NCI-H2171 (cell line): ENCODE measurements at regions not wholly inside any gene's neighbourhood (a gene's known extent, or its start where the extent isn't known, plus 50 kb on each side); places are given as distances from the start of the nearest gene placed in this dataset.
A peak's percentile ranks its signal among the peaks of the same experiment; 100 is the strongest.
"Not testable (repeated sequence)": the region's sequence is repeated elsewhere in the genome, so short reads cannot be mapped to it uniquely, and the experiment has no call there.

Experiments used
- DNase-seq: peaks from one replicate; lab custom pipeline; 2025; lab: John Stamatoyannopoulos, UW

DNA sequence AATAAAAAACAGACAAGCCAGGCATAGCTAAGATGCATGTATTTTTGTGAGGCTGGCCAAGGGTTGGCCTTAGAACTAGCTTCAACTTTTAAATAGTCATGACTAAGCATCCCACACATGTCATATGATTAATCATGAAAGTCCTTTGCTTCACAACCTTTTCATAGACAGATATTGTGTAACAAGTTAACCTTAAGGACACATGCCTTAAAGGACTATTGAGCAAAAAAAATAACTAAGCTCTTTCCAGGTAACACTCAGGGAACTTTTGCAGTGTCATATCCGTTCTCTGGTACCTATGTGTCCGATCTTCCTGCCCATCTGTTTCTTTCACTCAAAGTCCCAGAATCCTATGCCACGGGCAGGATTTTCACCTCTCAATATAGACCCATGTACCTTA is 498.4 kb downstream of the STK39 start:
- no peak for DNase-seq

DNA sequence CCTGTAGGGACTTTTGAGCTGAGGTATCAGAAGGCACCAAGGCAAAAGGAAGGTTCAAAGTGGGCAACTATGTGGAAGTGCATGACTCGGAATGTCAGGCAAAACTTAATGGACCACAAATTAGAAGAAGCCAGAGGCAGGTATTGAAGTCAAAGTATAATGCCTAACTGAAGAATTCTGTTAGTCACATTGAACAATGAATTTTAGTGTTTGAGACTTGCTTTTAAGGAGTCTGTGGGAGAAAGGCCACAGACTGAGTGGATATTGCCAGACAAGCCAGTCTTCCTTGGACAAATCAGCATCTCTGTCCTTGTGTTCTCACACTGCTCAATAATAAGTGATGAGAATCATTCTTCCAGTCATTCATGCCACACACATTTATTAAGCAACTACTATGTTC is 498.9 kb downstream of the STK39 start:
- no peak for DNase-seq

- no peak for DNase-seq
Measured at GRCh38 chr2:167745667-167746066, 501.7 kb downstream of the STK39 start.

DNA sequence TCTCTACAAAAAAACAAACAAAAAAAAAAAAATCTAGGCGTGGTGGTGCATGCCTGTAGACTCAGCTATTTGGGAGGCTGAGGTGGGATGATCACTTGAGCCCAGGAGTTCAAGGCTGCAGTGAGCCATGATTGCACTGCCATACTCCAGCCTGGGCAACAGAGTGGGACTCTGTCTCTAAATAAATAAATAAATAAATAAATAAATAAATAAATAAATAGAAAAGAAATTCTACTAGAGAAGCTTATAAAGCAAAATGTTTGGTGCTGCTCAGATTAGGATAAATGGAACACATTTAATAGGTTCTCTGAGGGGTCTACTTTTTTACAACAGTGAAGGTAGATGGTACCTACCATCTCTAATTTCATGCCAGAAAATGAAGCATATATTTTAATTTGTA is 507.5 kb downstream of the STK39 start:
- not testable (repeated sequence) for DNase-seq

GRCh38 chr2:167733747-167734146 is 513.6 kb downstream of the STK39 start:
- DNase-seq, result no peak

DNA sequence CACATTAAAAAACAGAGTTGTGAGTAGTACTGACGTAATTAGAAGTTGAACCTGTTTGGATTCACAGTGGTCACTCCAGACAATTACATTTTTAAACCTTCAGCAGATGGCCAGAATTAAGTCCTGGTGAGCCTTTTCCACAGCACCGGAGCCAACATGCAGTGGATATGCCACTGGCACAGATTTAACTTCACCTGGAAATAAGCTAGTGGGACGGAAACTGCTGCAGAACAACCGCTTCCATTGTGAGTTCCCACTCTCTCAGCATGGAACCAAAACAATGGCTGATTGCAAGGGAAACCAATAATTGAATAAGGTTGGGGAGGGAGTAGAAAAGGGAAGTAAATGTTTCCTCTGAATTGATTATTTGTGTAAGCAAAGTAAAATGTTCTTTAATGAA is 515.1 kb downstream of the STK39 start:
- no peak for DNase-seq

DNA sequence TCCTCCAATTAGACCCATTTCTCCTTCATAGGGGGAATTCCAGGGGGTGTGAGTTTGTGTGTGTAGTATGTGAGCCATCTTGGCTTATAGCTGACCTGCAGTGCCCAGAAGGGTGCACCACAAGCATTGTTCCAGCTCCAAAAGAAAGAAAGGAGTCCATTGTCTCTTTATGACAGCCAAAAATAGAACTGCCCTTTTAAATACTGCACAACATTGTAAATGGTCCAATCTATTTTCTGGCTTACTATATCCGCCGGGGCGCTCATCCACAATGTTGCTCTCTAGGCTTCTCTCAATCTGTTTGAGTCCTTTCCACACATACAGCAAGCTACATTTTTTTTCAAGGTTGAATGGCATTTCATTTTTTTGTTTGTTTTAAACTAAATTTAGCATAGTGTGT is 517.5 kb downstream of the STK39 start:
- DNase-seq, result no peak

- no peak for DNase-seq
Measured at GRCh38 chr2:167726788-167727187, 520.6 kb downstream of the STK39 start.

DNA sequence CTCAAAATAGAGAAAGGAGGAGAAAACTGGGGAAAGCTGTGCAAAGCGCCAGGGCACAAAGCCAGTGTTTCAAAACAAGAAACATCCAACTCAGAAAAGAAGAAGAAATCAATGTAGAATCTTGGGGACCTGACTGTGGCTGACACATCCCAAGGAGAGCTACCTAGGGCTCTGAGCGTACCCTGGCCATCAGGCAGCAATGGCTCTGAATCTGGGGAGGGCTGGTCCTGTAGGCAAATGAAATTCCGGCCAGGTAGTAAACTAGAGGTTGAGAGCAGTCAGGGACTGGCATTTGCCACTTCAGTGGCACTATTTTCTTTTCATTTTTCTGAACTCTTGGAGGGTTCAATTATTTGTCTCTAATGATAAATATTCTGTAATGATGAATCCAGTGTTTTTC is 525.8 kb downstream of the STK39 start:
- DNase-seq, result no peak

GRCh38 chr2:167719410-167719809 is 528.0 kb downstream of the STK39 start:
- DNase-seq, result no peak

- DNase-seq, result no peak
Measured at GRCh38 chr2:167718560-167718959, 528.8 kb downstream of the STK39 start.

- DNase-seq, result no peak
Measured at GRCh38 chr2:167715932-167716331, 531.5 kb downstream of the STK39 start.

DNA sequence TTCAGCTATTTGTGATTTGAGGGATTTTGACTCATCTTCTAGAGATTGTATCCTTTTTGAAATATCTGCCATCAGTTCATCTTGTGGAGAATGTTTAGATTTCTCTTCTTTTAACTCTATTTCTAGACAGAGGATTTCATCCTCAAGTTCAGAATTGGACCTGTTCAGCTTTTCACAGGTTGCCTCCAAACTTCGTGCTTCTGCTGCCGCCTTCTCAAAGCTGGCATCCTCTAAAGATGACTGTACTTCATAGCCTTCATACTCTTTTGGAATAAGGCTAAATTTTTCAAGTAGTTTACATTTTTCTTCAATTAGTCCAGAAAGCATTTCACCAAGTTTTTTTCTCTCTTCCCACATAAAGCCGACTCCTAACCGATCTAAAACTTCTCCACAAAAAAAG is 531.9 kb downstream of the STK39 start:
- not testable (repeated sequence) for DNase-seq

DNA sequence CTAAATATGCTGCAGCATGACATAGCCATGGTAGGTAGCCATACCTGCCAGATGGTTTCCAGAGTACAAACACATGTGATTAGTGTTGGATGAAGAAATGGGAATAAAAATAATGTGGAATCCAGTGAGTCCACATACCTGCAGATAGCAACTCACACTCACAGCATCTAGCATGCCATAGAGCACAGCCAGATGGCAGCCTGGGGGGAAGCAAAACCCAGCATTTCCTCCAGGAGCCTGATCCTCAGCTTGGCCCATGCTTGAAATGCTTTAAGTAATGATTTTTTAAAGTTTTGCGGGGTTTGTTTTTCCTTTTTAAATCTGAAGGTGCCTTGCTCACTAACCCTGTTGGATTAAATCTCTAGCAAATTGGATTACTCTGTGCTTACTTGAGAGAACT is 535.1 kb downstream of the STK39 start:
- DNase-seq, result no peak

- DNase-seq, result no peak
Measured at GRCh38 chr2:167708998-167709397, 538.4 kb downstream of the STK39 start.

DNA sequence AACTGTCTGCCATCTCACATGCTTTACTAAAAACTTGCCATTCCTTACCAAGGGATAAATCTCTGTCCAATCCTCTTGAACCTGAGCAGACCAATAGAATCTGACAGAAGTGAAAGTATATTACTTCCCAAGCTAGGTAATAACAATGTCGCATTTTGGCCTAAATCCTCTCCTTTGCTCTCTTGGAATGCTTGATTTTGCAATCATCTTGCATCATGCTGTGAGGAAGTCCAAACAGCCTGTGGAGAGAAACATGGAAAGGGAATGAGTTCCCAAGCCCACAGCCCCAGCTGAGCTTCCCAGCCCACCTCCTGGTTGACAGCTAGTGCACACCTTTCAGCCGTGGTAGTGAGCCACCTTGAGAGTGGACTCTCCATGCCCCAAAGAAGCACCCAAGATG is 540.6 kb downstream of the STK39 start:
- no peak for DNase-seq

- DNase-seq, result no peak
Measured at GRCh38 chr2:167703441-167703840, 544.0 kb downstream of the STK39 start.

GRCh38 chr2:167702227-167702626 is 545.2 kb downstream of the STK39 start:
- no peak for DNase-seq

DNA sequence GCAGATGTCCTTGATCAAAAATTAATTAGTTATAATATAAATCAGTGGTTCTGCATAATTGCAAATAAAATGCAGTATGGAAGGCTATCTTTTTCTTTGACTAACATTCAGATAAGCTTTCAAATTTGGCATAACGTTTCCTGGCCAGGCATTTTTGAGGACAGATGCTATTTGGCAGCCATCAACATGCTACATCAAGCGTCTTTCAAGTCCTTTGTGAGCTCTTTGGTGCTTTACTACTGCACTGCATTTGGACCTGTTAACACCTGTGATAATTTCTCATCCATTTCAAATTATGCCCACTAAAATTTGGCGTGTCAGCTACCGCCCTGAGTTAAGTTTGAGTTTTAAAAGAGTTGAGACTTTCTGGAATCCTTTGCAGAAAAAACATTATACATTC is 545.7 kb downstream of the STK39 start:
- no peak for DNase-seq

GRCh38 chr2:167697948-167698347 is 549.4 kb downstream of the STK39 start:
- DNase-seq, result no peak

GRCh38 chr2:167697194-167697593 is 550.2 kb downstream of the STK39 start:
- no peak for DNase-seq

DNA sequence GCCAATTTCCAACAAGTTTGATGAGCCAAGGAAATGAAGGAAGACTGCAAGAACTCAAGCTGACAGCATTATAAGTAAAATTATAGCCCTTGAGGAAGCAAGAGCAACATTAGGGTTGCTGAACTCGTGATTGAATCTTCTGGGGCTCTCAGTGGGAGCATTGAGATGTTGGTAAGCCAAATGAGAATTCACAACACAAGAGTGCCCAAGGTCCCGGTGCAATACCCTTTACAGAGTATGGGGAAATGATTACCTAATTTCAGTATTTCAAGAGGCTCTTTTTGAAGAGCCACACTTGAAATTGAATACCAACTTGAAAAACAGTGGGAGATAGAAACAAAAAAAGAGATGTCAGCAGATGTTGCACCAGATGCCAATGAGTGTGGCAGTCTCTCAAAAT is 554.5 kb downstream of the STK39 start:
- peak; percentile 76 for DNase-seq

DNA sequence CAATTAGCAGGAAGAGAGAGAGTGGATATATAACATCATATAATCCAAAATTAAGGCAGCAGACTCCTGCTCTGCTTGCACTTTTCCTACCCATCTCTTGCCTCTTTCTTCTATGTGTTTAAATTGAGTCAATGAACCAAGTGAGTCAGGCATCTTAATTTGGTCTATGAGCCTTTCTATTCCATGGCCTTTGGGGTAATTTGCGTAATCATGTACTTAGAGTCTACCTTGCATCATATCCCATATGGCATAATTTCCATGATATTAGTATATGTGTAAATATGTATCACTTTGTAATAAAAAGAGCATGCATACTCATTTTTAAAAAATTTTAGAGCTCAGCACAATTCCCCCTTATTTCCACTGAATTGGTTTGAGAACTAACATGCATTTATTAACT is 555.2 kb downstream of the STK39 start:
- DNase-seq, result no peak

DNA sequence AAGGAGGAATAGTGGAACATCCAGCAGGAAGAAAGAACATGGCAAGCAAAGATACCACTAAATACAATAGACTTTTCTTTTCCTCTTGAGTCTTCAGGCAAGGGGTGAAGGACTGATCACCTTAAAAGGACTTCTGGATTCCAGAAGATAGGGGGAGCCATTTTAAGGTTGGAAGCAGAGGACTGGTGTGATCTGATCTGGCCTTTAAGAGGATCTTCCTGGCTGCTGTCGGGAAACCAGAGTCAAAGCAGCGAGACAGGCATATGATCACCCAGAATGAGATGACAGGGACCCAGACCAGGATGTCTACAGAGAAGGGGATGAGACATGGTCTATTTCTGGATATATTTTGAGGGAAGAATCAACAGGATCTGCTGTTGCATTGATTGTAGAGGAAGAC is 558.0 kb downstream of the STK39 start:
- no peak for DNase-seq

DNA sequence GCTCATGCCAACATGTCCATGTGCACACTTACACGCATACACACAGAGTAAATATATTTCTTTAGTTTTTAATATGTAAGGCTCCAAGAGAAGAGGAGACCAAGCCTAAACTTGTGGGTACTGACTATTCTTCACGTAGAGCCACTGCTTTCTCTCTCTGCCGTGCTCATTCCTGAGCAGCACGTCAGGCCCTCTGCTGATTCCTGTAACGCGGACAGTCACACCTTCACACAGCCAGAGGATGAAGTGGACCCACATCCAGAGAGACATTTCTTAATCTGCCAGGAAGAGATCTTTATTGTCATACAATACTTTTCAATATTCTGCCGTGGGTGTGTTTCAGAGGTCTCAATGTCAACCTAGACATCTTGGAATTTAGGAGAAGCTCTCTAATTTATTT is 560.7 kb downstream of the STK39 start:
- no peak for DNase-seq
